ENCODE measurements at regions not wholly inside any gene's neighbourhood (a gene's known extent, or its start where the extent isn't known, plus 50 kb on each side); places are given as distances from the start of the nearest gene placed in this dataset.

DNA sequence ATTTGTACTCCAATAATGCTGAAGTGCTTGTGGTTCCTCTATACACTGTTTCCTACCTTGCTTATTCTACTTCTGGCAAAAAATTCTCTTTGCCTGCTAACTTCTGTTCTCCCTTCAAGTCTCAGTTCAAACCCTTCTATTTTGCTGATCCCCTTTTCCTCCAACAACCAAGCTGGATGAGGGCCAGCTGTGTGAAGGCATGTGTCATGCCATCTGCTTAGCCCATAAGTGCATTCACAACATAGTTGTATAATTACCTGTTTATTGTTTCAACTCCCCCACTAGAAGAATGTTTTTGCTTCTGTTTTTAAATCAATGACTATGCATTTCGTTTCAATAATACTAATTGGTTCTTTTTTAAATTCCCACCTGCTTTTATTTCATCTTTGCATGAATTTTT, 1951.4 kb upstream of the WWC1 start:
- no peak for DNase-seq

DNA sequence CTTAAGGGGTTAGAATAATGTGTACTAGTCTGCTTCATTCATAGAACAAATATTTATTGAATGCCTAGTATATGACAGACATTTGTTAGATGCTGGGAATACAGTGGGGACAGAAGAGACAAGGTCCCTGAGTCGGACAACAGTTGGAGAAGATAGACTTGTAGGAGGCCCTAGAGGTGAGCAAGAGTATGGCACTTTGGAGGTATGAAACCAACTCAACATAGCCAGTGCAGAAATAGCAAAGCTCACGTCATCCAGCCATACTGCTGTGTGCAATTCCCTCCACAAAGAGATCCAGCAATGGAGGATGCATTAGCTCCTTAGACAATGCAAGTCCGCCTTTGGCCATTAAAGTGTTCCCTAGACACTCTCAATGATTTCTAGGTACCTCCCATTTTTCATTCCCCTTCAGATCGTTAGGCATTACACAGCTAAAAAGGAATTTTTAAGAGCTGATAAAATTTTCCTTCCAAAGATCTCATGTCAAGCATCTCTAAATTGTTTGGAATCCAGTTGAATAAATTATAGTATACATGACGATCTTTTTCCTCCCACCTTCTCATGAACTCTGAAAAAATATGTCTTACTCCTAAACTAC, 1949.6 kb upstream of the WWC1 start:
- no peak for DNase-seq

DNA sequence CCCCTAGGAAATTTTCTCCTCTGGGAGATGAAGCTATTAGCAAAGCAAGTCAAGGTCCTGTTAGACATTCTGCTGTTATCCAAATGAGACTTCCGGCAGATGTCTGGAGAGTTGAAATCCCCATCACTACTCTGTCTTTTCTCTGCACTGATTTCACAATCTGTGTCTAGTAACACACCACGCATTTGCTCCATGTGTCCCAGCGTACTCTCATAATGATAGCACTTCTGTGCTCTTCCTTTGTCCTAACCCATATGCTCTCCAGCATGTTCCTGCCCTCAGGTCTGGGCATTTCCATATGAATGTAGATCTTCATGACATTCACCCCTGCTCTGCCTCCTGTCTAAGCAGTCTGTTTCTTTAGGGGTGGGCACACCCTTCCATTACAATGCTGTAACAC, 1949.0 kb upstream of the WWC1 start:
- DNase-seq, result no peak

DNA sequence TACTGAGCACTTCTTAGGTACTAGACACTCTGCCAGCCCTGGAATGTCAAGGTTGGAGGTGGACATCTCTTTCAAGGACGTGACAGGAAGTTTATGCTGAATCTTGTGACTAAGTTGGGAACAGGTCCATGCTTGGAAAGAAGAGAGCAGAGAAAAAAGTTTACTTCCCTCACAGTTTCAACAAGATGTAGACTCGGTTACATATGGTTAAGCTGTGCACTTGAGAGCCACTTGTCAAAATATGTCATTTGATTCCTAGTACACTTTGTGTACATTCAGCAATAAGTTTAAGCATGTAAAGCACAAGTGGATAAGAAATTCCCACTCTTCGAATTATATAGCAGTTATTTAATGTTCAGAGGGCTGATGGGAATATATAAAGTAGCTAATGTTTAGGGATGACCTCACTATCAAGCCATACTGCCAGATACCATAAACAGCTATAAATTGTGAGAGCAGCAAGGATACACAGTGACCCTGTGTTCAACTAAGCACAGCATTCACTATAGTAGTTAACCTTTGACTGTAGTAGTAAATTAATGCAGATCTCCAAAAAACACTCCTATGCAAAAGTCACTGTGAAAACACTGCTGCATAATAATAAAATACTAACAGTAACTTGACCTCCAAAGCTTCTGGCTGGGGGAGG, 1944.6 kb upstream of the WWC1 start:
- DNase-seq, result no peak

DNA sequence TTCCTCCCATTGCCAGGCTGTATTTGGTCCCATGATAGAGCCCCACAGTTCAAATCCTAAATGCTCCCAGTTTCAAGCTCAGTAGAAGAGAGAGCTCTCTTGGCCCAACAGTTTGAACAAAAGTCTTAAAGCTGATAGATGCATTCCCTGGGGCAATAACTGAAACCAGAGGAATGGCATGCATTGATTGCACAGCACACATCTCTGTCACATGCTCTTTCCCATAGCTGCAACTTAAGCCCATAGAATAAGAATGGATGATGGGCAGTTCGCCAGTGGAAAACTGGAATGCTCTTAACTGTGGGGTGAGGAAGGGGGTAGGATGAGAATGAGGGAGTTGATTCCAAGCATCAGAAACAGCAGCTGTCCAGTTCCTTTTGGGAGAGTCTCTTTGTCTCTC, 1942.4 kb upstream of the WWC1 start:
- no peak for DNase-seq

DNA sequence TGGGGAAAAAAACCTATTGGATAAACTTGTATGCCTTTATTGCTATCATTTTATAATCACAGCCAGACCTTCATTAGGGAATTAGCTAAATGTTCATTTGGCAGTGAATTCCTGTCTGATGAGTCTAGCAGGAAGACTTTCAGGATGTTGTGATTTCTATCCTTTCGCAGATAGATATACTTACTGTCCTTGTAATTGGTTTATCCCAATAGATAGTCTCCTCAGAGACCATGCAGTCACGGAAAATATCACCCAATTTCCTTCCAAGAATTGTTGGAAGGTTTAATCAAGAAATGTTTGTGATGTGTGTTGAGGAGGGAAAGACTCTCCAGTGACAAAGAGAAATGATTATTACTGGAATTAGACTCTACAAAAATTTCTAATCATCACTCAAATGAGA, 1937.9 kb upstream of the WWC1 start:
- no peak for DNase-seq

DNA sequence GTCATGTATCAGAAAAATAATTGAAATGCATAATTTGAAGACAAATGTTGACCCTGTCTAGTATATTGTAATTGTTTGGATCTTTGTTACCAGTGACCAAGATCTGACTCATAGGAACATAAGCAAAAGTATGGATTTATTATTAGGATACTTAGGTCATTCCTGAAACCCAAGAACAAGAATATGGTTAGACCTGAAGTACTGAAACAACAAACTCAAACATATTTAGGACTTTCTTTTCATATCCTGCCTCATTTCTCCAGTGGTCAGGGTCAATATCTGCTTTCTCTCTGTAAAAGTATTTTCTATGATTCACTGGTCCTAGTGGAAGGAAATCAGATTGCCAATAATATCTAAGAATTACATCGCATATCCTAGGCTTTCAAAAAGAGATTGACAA, 1937.1 kb upstream of the WWC1 start:
- DNase-seq, result no peak

DNA sequence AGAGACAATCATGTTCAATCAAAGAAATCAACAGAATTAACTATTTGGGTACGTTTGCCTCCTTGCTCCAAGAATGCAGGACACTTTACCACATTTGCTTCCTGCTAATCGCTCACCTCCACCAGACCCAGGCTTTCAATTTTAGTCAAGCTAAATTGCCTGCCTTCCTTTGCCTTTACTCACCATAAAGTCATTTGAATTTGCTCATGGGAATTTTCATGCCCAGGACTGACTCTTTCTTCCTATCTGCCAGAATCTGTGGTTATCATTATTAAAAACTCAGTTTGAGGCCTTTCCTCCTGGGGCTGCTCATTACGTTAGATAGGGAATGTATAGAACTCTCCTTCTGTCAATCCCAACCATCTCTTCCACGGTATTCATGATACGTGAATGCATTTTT, 1935.3 kb upstream of the WWC1 start:
- DNase-seq, result no peak

DNA sequence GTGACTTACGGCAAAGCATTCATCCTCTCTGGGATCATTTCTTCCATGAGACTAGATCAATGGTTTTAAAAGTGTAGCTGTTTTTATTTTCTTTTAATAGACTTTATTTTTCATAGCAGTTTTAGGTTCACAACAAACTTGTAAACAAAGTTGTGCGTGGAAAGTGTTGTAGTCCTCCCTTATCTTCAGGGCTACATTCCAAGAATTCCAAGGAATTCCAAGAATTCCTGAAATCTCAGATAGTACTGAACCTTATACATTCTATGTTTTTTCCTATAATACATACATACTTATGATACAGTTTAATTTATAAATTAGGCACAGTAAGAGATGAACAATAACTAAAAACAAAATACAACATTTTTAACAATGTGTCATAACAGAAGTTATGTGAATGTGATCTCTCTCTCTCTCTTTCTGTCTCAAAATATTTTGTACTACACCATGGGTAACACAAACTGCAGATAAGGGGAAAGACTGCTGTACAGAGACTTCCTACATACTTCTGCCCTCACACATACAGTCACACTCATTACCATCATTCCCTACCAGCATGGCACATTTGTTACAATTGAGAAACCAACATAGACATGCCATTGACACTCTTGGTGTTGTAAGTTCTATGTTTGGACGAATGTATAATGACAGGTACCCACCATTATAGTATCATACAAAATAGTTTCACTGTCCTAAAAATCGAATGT, 1933.2 kb upstream of the WWC1 start:
- DNase-seq, result no peak

DNA sequence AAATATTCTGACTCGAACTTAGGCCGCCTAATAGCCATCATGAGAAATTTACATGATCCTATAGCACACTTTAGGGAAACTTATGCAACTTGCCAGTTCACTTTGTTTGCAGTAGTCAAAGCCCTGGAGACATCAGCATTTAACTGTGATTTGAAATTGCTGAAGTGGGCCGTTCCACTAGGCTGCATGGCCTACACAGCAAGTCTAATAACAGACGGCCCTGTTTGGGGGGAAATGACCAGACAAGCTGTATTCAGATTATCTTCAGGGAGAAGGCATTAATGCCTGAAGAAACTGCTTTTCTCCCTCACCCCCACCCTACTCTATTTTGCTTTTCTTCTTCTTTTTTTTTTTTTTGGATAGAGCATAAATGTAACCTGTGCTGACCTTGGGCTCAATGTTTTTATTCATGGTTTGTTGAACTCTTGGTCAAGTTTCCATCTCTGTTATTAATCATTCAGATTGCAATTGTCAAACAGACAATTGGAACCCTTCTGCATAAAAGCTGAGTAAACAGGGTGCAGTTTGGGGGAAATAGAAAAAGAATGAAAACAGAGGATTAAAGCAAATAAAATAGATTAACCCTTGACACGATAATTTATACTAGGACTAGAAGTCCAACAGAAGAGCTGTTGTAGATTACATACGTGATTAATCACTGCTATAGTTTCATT, 1928.2 kb upstream of the WWC1 start:
- no peak for DNase-seq

DNA sequence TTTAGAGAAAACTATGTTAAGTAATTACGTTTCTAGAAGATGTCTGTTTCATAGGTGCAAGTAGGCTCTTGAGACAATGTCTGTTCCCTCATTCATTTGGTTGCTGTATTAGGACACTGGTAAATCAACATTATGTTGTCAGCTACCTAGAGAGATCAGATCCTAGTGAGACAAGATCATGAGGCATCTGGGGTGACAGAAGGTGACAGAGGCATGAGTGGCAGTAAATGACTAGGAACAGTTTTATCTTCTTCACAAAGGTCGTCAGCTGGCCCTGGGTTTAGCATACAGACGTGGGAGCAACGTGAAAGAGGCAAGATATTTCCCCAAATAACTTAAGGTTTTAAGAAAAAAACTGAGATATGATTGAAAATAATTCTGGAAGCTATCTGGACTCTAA, 1926.3 kb upstream of the WWC1 start:
- no peak for DNase-seq

DNA sequence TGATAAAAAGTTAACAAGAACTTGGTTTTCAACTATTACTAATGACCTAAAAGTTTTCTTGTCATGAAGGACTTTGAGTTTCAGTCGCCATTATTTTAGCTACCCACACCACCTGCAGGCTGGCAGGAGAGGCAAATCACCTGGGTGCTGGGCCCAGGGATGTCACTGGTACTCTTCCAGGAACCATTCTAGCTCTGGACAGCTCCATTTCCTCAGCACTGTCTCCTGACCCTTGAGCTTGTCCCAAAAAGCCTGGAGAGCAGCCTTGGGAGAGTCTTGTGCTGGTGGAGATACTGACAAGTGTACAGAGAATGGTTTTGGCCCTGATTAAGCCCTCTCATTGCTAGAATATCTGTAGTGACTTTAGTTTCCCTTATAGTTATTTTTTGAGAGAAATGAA, 1924.1 kb upstream of the WWC1 start:
- no peak for DNase-seq

DNA sequence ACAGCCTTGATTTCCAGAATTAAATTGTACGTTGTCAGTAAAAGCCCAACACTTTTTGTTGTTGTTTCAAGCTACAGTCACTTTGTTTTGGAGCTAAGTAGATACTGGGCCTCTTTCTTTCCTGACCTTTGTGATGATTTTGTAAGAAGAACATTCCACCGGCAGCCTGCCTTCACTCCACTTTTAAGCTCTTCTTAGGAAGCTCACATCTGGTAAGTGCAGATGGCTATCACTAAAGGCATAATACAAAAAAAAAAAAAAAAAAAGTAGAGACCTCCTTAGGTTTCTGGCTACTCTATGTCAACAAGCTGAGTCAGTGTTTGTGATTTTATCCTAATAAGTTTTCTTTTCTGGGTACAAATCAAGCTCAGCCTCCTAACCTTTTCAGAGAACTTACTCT, 1922.1 kb upstream of the WWC1 start:
- DNase-seq, result no peak

DNA sequence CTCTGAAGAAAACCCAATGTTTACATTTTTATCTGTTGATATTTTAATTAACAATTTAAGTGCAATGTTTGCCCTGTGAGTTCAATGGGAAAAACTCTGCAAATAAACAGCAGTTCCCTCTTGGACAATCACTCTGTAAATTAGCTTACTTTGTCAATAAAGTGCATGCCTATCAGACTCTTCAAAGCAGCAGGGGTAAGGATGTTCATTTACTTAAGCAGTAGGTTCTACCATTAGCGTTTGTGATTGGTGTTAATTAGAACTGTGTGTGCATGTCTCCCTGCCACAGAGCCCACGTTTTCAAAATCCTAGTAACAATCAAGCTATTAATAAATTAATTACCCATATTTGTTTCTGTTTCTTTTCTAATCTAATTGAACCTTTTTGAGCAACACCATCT, 1921.6 kb upstream of the WWC1 start:
- no peak for DNase-seq

DNA sequence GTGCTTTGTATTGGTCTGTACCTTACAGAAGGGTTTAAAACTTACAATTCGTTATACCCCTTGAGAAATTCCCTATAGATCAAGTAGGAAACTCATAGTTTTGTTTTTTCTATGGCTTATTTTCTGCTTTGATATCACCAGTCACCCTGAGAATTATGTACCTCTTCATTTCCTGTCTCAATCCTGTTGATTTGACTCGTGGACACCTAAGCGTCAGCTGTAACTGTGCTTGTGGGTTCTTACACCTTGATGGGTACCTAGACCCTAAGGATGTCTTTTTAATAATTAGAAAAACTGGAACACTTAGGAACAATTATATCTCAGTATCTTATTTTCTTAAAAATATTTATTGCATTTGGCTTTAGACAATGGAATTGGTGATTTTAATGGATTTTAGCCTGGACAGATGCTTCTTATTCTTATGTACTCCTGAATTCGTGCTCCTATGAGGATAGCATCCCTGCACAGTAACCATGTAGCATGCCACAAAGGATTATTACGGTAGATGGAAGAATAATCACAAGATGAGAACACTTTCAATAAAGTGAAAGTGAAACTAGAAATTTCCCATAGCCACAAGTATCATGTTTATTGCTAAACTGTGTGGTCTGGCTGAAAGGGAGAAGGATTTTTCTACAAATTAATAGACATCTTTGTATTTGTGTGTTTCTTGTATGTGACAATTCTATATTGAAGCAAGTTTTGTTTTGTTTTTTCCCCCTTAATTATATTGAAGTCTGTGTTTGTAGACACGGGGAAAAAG, 1920.3 kb upstream of the WWC1 start:
- peak in 1 of 56 donors; percentile 1 for DNase-seq

DNA sequence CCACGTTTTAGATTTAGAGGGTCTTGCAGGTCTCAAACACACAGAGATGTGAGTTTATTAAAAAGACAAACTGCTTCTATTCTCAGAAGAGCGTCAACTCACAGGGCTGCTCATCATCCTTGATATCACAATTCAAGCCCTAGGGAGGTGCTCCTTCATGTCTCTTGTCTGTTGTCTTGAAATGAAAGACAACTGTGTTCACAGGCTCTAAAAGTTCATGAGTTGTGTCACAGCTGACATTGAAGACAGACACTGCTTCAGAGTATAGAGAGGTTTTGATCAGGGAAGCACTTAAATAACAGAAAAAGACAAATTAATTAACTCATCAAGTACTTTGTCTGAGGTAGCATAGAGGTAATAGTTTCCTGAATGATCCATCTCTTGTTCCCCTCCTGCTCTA, 1917.6 kb upstream of the WWC1 start:
- no peak for DNase-seq

DNA sequence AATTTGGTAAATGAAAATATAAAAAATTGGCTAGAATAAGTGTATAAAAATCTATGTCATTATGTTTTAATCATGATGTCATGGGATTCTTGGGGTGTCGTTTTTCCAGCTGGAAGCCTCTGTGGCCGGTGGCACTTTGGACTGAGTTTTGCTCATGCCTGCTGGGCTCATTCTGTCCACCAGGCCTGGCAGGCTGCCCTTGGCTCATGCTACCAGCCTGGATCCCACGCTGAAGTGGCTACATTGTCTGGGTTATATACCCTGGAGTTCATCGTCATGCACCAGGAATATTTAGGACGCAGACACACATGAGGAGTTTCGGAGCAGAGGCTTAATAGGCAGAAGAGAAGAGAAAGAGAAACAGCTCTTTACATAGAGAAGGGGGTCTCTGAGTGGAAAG, 1913.7 kb upstream of the WWC1 start:
- DNase-seq, result peak in 12 of 56 donors; percentile 0 to 22 (median 6)

DNA sequence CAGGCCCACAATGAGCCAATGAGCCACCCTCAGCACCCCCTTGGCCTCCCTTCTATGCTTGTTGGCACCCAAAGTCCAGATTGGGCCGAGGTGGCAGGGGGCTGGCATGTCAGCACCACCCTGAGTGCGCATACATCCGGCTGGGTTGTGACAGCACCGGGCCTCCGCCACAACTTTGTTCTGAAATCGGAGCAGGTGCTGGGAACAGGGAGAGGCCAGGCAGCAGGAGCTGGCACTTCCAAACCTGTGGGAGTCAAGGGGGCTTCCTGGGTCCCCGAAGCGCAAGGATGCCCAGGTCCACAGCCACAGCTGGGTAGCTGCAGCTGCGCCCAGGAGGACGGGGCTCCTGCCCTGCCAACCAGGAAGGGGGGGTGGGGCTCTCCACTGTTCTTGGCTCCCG, 1911.9 kb upstream of the WWC1 start:
- DNase-seq, result no peak

DNA sequence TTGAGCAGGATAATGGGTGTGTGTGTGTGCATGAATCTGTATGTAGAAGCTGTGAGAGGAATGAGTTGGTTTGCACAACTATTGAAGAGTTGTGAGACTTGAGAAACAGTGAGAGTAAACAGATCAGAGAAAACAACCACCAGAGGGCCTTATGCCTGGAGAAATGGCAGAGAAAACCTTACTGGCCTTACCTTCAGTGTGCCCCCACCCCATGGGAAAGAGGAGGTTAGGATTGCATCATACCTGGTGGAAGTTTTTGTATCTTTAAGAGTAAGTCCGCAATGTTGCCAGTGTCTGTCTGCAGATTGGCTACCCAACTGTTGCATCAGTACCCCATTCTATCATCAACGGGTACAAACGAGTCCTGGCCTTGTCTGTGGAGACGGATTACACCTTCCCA, 1909.4 kb upstream of the WWC1 start:
- no peak for DNase-seq

DNA sequence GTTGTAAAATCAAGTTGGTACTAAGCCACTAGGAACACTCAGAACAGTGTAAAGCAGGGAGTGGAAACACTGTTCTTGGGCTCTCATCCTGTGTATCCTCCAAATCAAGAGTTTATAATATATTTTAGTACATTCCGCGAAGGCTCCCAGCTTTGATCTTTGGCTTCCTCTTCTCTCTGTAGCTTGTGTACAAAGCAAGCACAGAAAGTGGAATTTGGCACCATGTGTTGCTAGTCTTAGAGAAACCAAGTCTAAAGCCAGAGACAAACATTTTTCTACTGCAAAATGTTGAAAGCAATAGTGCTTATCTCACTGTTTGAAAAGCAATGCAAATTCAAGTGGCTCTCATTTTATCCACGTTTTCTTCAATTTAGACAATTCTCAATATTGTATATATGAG, 1893.3 kb upstream of the WWC1 start:
- DNase-seq, result no peak

DNA sequence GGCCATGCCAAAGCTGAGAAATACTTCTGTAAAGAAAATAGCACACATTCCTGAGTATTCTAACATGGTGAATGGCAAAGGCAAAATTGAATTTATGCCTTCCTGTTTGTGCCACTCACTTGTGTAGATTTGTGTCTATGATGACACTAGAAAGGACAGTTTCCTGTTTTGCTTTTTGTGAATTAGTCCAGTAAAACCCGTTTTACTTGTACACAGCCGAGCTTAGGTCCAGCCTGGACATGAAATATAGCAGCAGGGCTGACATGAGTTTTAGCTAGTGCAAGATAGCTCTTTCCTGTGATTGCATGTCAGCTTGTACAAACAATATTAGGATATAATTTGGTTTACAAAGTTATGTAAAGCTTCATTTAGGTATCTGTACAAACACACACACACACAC, 1891.7 kb upstream of the WWC1 start:
- no peak for DNase-seq

DNA sequence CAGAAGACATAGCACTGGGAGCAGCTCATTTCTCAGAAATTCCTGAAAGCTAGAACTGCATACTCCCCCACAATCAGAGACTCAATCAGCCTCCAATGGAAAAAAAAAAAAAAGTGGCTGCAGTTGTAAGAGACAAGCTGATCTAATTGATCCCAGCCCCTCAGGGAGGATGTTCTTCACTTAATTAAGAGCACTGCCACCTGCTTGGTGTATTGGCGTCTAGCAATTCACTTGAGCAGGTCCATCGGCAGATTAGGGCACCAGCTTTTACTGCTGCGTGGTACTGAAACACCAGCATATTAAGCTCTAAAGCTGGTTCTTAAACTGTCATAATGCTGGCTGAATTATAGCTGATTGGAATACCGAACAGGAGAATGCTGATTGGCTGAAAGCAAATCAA, 1890.1 kb upstream of the WWC1 start:
- no peak for DNase-seq

All from amygdala (tissue), 56 donors.